ENCODE measurements at regions not wholly inside any gene's neighbourhood (a gene's known extent, or its start where the extent isn't known, plus 50 kb on each side); places are given as distances from the start of the nearest gene placed in this dataset.
"Not testable (repeated sequence)": the region's sequence is repeated elsewhere in the genome, so short reads cannot be mapped to it uniquely, and the experiment has no call there.

DNA sequence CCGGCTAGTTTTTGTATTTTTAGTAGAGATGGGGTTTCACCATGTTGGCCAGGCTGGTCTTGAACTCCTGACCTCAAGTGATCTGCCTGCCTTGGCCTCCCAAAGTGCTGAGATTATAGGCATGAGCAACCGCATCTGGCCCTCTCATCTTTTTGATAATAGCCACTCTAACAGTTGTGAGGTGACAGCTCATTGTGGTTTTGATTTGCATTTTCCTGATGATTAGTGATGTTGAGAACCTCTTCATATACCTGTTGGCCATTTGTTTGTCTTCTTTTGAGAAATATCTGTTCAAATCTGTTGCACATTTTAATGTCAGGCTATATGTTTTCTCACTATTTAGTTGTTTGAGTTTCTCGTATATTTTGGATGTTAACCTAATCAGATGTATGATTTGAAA is 95.6 kb upstream of the MEF2A start:
- TF ChIP-seq CTCF, POLR2A, POLR2AphosphoS5 (IDR thresholded peaks at IDR 0.05): not testable (repeated sequence)
